ENCODE measurements at regions not wholly inside any gene's neighbourhood (a gene's known extent, or its start where the extent isn't known, plus 50 kb on each side); places are given as distances from the start of the nearest gene placed in this dataset.

GRCh38 chr10:113294868-113295267, 258.0 kb upstream of the HABP2 start:
- no peaks in the 10 kb centered on the region for H3K9me3 ChIP-seq (ENCODE audit: low read length)
- H2AFZ ChIP-seq (ENCODE audit: low read length), result no peak overlapping the region
- H4K20me1 ChIP-seq (ENCODE audit: insufficient read depth, low read length), result no peaks in the 10 kb centered on the region
- no peaks in the 10 kb centered on the region for H3K9me2 ChIP-seq (ENCODE audit: low read depth, low read length)
- no peak overlapping the region for H3K4me2 ChIP-seq (ENCODE audit: low read length)
- H3K27me3 ChIP-seq (ENCODE audit: insufficient read depth, low read length), result no peaks in the 10 kb centered on the region
- H3F3A ChIP-seq (ENCODE audit: insufficient read depth, low read length), result no peaks in the 10 kb centered on the region
- no peak overlapping the region for H3K9ac ChIP-seq (ENCODE audit: low read length)
- no peaks in the 10 kb centered on the region for H3K79me2 ChIP-seq (ENCODE audit: insufficient read depth, low read length)
- no peaks in the 10 kb centered on the region for H3K4me1 ChIP-seq (ENCODE audit: insufficient read depth, low read length, severe bottlenecking)
- H3K4me3 ChIP-seq (ENCODE audit: low read depth, low read length, poor library complexity, severe bottlenecking), result no peak overlapping the region
- no peak overlapping the region for H3K27ac ChIP-seq (ENCODE audit: low read depth, low read length, poor library complexity, severe bottlenecking)
- TF ChIP-seq EZH2 (IDR thresholded peaks at IDR 0.05; ENCODE audit: borderline replicate concordance, low read length), result no peak
- TF ChIP-seq, protein P1, sequence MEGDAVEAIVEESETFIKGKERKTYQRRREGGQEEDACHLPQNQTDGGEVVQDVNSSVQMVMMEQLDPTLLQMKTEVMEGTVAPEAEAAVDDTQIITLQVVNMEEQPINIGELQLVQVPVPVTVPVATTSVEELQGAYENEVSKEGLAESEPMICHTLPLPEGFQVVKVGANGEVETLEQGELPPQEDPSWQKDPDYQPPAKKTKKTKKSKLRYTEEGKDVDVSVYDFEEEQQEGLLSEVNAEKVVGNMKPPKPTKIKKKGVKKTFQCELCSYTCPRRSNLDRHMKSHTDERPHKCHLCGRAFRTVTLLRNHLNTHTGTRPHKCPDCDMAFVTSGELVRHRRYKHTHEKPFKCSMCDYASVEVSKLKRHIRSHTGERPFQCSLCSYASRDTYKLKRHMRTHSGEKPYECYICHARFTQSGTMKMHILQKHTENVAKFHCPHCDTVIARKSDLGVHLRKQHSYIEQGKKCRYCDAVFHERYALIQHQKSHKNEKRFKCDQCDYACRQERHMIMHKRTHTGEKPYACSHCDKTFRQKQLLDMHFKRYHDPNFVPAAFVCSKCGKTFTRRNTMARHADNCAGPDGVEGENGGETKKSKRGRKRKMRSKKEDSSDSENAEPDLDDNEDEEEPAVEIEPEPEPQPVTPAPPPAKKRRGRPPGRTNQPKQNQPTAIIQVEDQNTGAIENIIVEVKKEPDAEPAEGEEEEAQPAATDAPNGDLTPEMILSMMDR (IDR thresholded peaks at IDR 0.05; ENCODE audit: low read length), result no peak
- no peaks in the 10 kb centered on the region for H3K36me3 ChIP-seq (ENCODE audit: insufficient read depth, low read length)

DNA sequence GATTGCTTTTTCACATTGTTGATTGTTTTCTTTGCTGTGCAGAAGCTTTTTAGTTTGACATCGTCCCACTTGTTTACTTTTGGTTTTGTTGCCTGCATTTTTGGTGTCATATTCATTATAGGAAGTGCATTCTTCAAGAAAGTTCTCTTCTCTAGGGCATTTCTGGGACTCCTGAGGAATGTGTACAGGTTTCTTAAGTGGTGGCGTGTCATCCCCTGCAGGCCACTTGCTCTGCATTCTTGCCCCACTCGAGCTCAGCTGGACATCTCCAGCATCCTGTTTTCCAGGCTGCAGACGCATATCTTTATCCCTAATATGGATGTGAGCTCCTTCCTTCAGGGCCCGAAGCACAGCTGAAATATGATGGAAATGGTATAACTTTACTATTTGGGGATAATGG, 255.6 kb upstream of the HABP2 start:
- no peak for TF ChIP-seq EZH2 (IDR thresholded peaks at IDR 0.05; ENCODE audit: borderline replicate concordance, low read length)
- TF ChIP-seq, protein P1 (IDR thresholded peaks at IDR 0.05; ENCODE audit: low read length), result no peak
- no peaks in the 10 kb centered on the region for H3K9me2 ChIP-seq (ENCODE audit: low read depth, low read length)
- H3K27ac ChIP-seq (ENCODE audit: low read depth, low read length, poor library complexity, severe bottlenecking), result no peak overlapping the region
- no peaks in the 10 kb centered on the region for H3K9me3 ChIP-seq (ENCODE audit: low read length)
- H3K9ac ChIP-seq (ENCODE audit: low read length), result no peak overlapping the region
- no peaks in the 10 kb centered on the region for H3F3A ChIP-seq (ENCODE audit: insufficient read depth, low read length)
- no peaks in the 10 kb centered on the region for H4K20me1 ChIP-seq (ENCODE audit: insufficient read depth, low read length)
- H3K79me2 ChIP-seq (ENCODE audit: insufficient read depth, low read length), result no peaks in the 10 kb centered on the region
- H2AFZ ChIP-seq (ENCODE audit: low read length), result no peak overlapping the region
- no peaks in the 10 kb centered on the region for H3K27me3 ChIP-seq (ENCODE audit: insufficient read depth, low read length)
- H3K4me2 ChIP-seq (ENCODE audit: low read length), result no peak overlapping the region
- H3K4me1 ChIP-seq (ENCODE audit: insufficient read depth, low read length, severe bottlenecking), result peaks cover 6% of the 10 kb centered on the region
- no peak overlapping the region for H3K4me3 ChIP-seq (ENCODE audit: low read depth, low read length, poor library complexity, severe bottlenecking)
- no peaks in the 10 kb centered on the region for H3K36me3 ChIP-seq (ENCODE audit: insufficient read depth, low read length)

DNA sequence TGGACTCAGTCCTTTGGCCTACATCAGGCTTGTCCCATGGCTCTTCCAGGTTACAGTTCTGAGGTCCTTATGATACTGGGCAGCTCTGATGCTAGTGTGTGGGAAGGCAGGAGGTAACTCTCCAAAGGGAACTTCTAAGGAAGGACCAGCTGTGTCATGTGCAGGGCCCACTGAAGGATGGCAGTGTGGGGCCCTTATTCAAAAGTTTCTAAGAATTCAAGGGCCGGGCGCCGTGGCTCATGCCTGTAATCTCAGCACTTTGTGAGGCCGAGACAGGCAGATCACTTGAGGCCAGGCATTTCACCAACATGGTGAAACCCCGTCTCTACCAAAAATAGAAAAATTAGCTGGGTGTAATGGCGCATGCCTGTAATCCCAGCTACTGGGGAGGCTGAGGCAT, 254.2 kb upstream of the HABP2 start:
- Histone ChIP-seq H3F3A (ENCODE audit: insufficient read depth, low read length) (no peaks in the 10 kb centered on the region), H3K9me3 (ENCODE audit: low read length) (no peaks in the 10 kb centered on the region), H3K79me2 (ENCODE audit: insufficient read depth, low read length) (no peaks in the 10 kb centered on the region), H3K4me3 (ENCODE audit: low read depth, low read length, poor library complexity, severe bottlenecking) (no peak overlapping the region), H3K27me3 (ENCODE audit: insufficient read depth, low read length) (no peaks in the 10 kb centered on the region), H3K9me2 (ENCODE audit: low read depth, low read length) (no peaks in the 10 kb centered on the region), H3K27ac (ENCODE audit: low read depth, low read length, poor library complexity, severe bottlenecking) (no peak overlapping the region), H3K4me2 (ENCODE audit: low read length) (no peak overlapping the region), H2AFZ (ENCODE audit: low read length) (no peak overlapping the region), H3K36me3 (ENCODE audit: insufficient read depth, low read length) (no peaks in the 10 kb centered on the region), H4K20me1 (ENCODE audit: insufficient read depth, low read length) (no peaks in the 10 kb centered on the region), H3K4me1 (ENCODE audit: insufficient read depth, low read length, severe bottlenecking) (peaks cover 6% of the 10 kb centered on the region), H3K9ac (ENCODE audit: low read length) (no peak overlapping the region)
- no peak for TF ChIP-seq EZH2 (IDR thresholded peaks at IDR 0.05; ENCODE audit: borderline replicate concordance, low read length)
- TF ChIP-seq, protein P1 (IDR thresholded peaks at IDR 0.05; ENCODE audit: low read length), result no peak

Measured in OCI-LY1 (cell line).